ENCODE measurements at regions not wholly inside any gene's neighbourhood (a gene's known extent, or its start where the extent isn't known, plus 50 kb on each side); places are given as distances from the start of the nearest gene placed in this dataset.

GRCh38 chr12:92196368-92196767 lies 50.7 kb upstream of the BTG1 start:
- no peak overlapping the region for H3K4me3 ChIP-seq (ENCODE audit: low read length)
- no peak for DNase-seq (ENCODE audit: low read depth)
- TF ChIP-seq, protein P1, sequence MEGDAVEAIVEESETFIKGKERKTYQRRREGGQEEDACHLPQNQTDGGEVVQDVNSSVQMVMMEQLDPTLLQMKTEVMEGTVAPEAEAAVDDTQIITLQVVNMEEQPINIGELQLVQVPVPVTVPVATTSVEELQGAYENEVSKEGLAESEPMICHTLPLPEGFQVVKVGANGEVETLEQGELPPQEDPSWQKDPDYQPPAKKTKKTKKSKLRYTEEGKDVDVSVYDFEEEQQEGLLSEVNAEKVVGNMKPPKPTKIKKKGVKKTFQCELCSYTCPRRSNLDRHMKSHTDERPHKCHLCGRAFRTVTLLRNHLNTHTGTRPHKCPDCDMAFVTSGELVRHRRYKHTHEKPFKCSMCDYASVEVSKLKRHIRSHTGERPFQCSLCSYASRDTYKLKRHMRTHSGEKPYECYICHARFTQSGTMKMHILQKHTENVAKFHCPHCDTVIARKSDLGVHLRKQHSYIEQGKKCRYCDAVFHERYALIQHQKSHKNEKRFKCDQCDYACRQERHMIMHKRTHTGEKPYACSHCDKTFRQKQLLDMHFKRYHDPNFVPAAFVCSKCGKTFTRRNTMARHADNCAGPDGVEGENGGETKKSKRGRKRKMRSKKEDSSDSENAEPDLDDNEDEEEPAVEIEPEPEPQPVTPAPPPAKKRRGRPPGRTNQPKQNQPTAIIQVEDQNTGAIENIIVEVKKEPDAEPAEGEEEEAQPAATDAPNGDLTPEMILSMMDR (IDR thresholded peaks at IDR 0.05; ENCODE audit: insufficient read depth, low read depth, low read length, missing control alignments) = no peak
